ENCODE measurements at regions not wholly inside any gene's neighbourhood (a gene's known extent, or its start where the extent isn't known, plus 50 kb on each side); places are given as distances from the start of the nearest gene placed in this dataset.

- Histone ChIP-seq H3K27ac (no peak overlapping the region), H3K9me3 (no peaks in the 10 kb centered on the region), H3K4me3 (no peak overlapping the region), H3K4me1 (peaks cover 0 to 17% of the 10 kb centered on the region in 2 donors), H3K36me3 (no peaks in the 10 kb centered on the region), H3K27me3 (no peaks in the 10 kb centered on the region)
- DNase-seq (ENCODE audit: low spot score): no peak
- TF ChIP-seq CTCF (IDR thresholded peaks at IDR 0.05): no peak
These were observed 388.7 kb downstream of the SHQ1 start for GRCh38 chr3:72459588-72459987.

- no peaks in the 10 kb centered on the region for H3K9me3 ChIP-seq
- DNase-seq (ENCODE audit: low spot score): no peak
- no peak overlapping the region for H3K27ac ChIP-seq
- H3K4me1 ChIP-seq: peaks cover 0 to 17% of the 10 kb centered on the region in 2 donors
- H3K4me3 ChIP-seq: no peak overlapping the region
- H3K36me3 ChIP-seq: no peaks in the 10 kb centered on the region
- no peak for TF ChIP-seq CTCF (IDR thresholded peaks at IDR 0.05)
- H3K27me3 ChIP-seq: no peaks in the 10 kb centered on the region
These were observed 389.9 kb downstream of the SHQ1 start for GRCh38 chr3:72458375-72458774.

- Histone ChIP-seq H3K27ac (no peak overlapping the region), H3K4me3 (no peak overlapping the region), H3K4me1 (no peaks in the 10 kb centered on the region), H3K27me3 (no peaks in the 10 kb centered on the region), H3K9me3 (no peaks in the 10 kb centered on the region), H3K36me3 (no peaks in the 10 kb centered on the region)
- DNase-seq (ENCODE audit: low spot score): no peak
- TF ChIP-seq CTCF (IDR thresholded peaks at IDR 0.05): no peak
These were observed 393.8 kb downstream of the SHQ1 start for GRCh38 chr3:72454441-72454840.

- no peak overlapping the region for H3K4me3 ChIP-seq
- H3K27me3 ChIP-seq: no peaks in the 10 kb centered on the region
- H3K27ac ChIP-seq: no peak overlapping the region
- no peaks in the 10 kb centered on the region for H3K36me3 ChIP-seq
- no peak for DNase-seq (ENCODE audit: low spot score)
- H3K4me1 ChIP-seq: no peaks in the 10 kb centered on the region
- TF ChIP-seq CTCF (IDR thresholded peaks at IDR 0.05): no peak
- H3K9me3 ChIP-seq: no peaks in the 10 kb centered on the region
These were observed 394.5 kb downstream of the SHQ1 start for GRCh38 chr3:72453706-72454105.

- Histone ChIP-seq H3K9me3 (no peaks in the 10 kb centered on the region), H3K4me3 (no peak overlapping the region), H3K4me1 (peaks cover 0 to under 1% of the 10 kb centered on the region in 2 donors), H3K27me3 (no peaks in the 10 kb centered on the region), H3K36me3 (no peaks in the 10 kb centered on the region), H3K27ac (no peak overlapping the region)
- DNase-seq (ENCODE audit: low spot score): no peak
- TF ChIP-seq CTCF (IDR thresholded peaks at IDR 0.05): no peak
These were observed 395.5 kb downstream of the SHQ1 start for GRCh38 chr3:72452745-72453144.

- no peaks in the 10 kb centered on the region for H3K27me3 ChIP-seq
- H3K4me1 ChIP-seq: peaks cover 0 to 5% of the 10 kb centered on the region in 2 donors
- no peaks in the 10 kb centered on the region for H3K9me3 ChIP-seq
- H3K27ac ChIP-seq: no peak overlapping the region
- no peak overlapping the region for H3K4me3 ChIP-seq
- no peak for DNase-seq (ENCODE audit: low spot score)
- H3K36me3 ChIP-seq: no peaks in the 10 kb centered on the region
- no peak for TF ChIP-seq CTCF (IDR thresholded peaks at IDR 0.05)
These were observed 396.4 kb downstream of the SHQ1 start for GRCh38 chr3:72451841-72452240.

Measured in right atrium auricular region (tissue), 2 donors.